ENCODE measurements at regions not wholly inside any gene's neighbourhood (a gene's known extent, or its start where the extent isn't known, plus 50 kb on each side); places are given as distances from the start of the nearest gene placed in this dataset.

DNA sequence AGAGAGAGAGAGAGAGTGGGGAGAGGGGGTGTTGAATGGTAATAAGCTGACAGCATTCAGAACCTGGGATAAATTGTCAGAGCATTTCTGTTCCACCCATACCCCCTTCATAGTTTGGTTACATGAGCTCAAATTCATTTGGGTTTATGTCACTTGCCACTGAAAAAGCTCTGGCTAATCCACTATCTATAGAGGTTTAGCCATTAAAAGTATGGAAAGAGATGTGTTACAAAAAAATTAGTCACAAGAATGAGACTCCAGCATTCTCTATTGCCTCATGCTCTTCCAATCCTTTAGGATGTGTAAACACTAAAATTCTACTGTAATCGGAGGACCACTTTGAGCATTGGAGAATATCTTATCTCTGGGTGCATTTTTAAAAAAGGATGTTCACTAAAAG is 297.6 kb upstream of the TCF21 start:
- Histone ChIP-seq H3K9ac (replicated peaks; ENCODE audit: extremely low read depth, insufficient read depth, low read length) (no peak overlapping the region), H3K27me3 (ENCODE audit: control insufficient read depth in 2 of 2, insufficient read depth in 2 of 2, low read length in 2 of 2) (no peaks in the 10 kb centered on the region), H3K4me1 (ENCODE audit: control insufficient read depth, extremely low read depth, insufficient read depth, low read length) (no peaks in the 10 kb centered on the region), H3K27ac (ENCODE audit: insufficient read depth, low read depth, low read length) (no peak overlapping the region), H3K79me2 (ENCODE audit: control insufficient read depth, insufficient read depth, low read length) (no peaks in the 10 kb centered on the region), H3K9me1 (replicated peaks; ENCODE audit: control insufficient read depth, extremely low read depth, insufficient read depth, low read length) (no peaks in the 10 kb centered on the region), H4K20me1 (replicated peaks; ENCODE audit: control insufficient read depth, extremely low read depth, insufficient read depth, low read length) (no peaks in the 10 kb centered on the region), H3K9me3 (replicated peaks; ENCODE audit: control insufficient read depth, insufficient read depth, low read length) (no peaks in the 10 kb centered on the region), H3K4me2 (ENCODE audit: insufficient read depth, low read length) (no peak overlapping the region), H3K36me3 (ENCODE audit: control insufficient read depth in 2 of 2, extremely low read depth in 1 of 2, insufficient read depth in 2 of 2, low read length in 2 of 2) (no peaks in the 10 kb centered on the region), H3K4me3 (replicated peaks in 1 of 3; ENCODE audit: insufficient read depth in 1 of 3, low read depth in 1 of 3, low read length in 3 of 3) (no peak overlapping the region), H2AFZ (ENCODE audit: low read depth, low read length) (no peak overlapping the region)
- DNase-seq (ENCODE audit: low read depth, low spot score) (no peak), FAIRE-seq (no peak)
- TF ChIP-seq JUN (IDR thresholded peaks at IDR 0.05; ENCODE audit: borderline replicate concordance, insufficient read depth, insufficient read length, low read depth) (no peak), GATA2 (IDR thresholded peaks at IDR 0.05; ENCODE audit: insufficient read depth, insufficient read length, low read depth, low read length) (no peak)
- dilution Hi-C loops (cut with MboI; ENCODE audit: extremely low pct_ligation_motif_present, low sequenced_read_pairs) = no loop called here
- ChIA-PET POLR2A (no interaction called here), CTCF (interaction anchor here (1.2 kb wide), 1 partner anchor 230 kb away, joined by 3 read pairs; no protein-coding TSS in a partner anchor)
- intact Hi-C loops (cut with micrococcal nuclease) = no loop called here
- BruUV-seq (replicated peaks) = no TSS peak

- Histone ChIP-seq H3K9ac (replicated peaks; ENCODE audit: extremely low read depth, insufficient read depth, low read length) (no peak overlapping the region), H2AFZ (ENCODE audit: low read depth, low read length) (no peak overlapping the region), H3K9me1 (replicated peaks; ENCODE audit: control insufficient read depth, extremely low read depth, insufficient read depth, low read length) (no peaks in the 10 kb centered on the region), H3K27ac (ENCODE audit: insufficient read depth, low read depth, low read length) (no peak overlapping the region), H3K4me2 (ENCODE audit: insufficient read depth, low read length) (no peak overlapping the region), H3K4me3 (replicated peaks in 1 of 3; ENCODE audit: insufficient read depth in 1 of 3, low read depth in 1 of 3, low read length in 3 of 3) (no peak overlapping the region), H3K36me3 (ENCODE audit: control insufficient read depth in 2 of 2, extremely low read depth in 1 of 2, insufficient read depth in 2 of 2, low read length in 2 of 2) (no peaks in the 10 kb centered on the region), H3K9me3 (replicated peaks; ENCODE audit: control insufficient read depth, insufficient read depth, low read length) (no peaks in the 10 kb centered on the region), H3K79me2 (ENCODE audit: control insufficient read depth, insufficient read depth, low read length) (no peaks in the 10 kb centered on the region), H4K20me1 (replicated peaks; ENCODE audit: control insufficient read depth, extremely low read depth, insufficient read depth, low read length) (no peaks in the 10 kb centered on the region), H3K4me1 (ENCODE audit: control insufficient read depth, extremely low read depth, insufficient read depth, low read length) (no peaks in the 10 kb centered on the region), H3K27me3 (ENCODE audit: control insufficient read depth in 2 of 2, insufficient read depth in 2 of 2, low read length in 2 of 2) (no peaks in the 10 kb centered on the region)
- POLR2A ChIA-PET = no interaction called here
- CTCF ChIA-PET = interaction anchor here (0.8 to 2.0 kb wide), 2 partner anchors 25 to 329 kb away, joined by 4 to 6 read pairs; no protein-coding TSS in a partner anchor
- TF ChIP-seq POLR2A (IDR thresholded peaks at IDR 0.05; ENCODE audit: low read depth, low read length) (no peak), MYC (IDR thresholded peaks at IDR 0.05; ENCODE audit: low read depth, low read length) (no peak), EZH2 (IDR thresholded peaks at IDR 0.05; ENCODE audit: borderline replicate concordance, low read depth, low read length, severe bottlenecking) (no peak), JUN (IDR thresholded peaks at IDR 0.05; ENCODE audit: borderline replicate concordance, insufficient read depth, insufficient read length, low read depth) (no peak), FOS (IDR thresholded peaks at IDR 0.05; ENCODE audit: borderline replicate concordance, insufficient read depth, low read length) (no peak), POLR2AphosphoS5 (IDR thresholded peaks at IDR 0.05; ENCODE audit: insufficient read depth, low read depth, low read length) (no peak), GATA2 (IDR thresholded peaks at IDR 0.05; ENCODE audit: insufficient read depth, insufficient read length, low read depth, low read length) (no peak)
- TF ChIP-seq, protein P1, sequence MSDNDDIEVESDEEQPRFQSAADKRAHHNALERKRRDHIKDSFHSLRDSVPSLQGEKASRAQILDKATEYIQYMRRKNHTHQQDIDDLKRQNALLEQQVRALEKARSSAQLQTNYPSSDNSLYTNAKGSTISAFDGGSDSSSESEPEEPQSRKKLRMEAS (IDR thresholded peaks at IDR 0.05; ENCODE audit: insufficient read depth, insufficient read length) = no peak
- TF ChIP-seq, protein P2, sequence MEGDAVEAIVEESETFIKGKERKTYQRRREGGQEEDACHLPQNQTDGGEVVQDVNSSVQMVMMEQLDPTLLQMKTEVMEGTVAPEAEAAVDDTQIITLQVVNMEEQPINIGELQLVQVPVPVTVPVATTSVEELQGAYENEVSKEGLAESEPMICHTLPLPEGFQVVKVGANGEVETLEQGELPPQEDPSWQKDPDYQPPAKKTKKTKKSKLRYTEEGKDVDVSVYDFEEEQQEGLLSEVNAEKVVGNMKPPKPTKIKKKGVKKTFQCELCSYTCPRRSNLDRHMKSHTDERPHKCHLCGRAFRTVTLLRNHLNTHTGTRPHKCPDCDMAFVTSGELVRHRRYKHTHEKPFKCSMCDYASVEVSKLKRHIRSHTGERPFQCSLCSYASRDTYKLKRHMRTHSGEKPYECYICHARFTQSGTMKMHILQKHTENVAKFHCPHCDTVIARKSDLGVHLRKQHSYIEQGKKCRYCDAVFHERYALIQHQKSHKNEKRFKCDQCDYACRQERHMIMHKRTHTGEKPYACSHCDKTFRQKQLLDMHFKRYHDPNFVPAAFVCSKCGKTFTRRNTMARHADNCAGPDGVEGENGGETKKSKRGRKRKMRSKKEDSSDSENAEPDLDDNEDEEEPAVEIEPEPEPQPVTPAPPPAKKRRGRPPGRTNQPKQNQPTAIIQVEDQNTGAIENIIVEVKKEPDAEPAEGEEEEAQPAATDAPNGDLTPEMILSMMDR (IDR thresholded peaks at IDR 0.05; ENCODE audit: extremely low read depth in 1 of 2, insufficient read depth in 1 of 2, low read depth in 1 of 2, low read length in 2 of 2) = no peak
- DNase-seq (ENCODE audit: low read depth, low spot score) (no peak), FAIRE-seq (no peak)
- dilution Hi-C loops (cut with MboI; ENCODE audit: extremely low pct_ligation_motif_present, low sequenced_read_pairs) (no loop called here), intact Hi-C loops (cut with micrococcal nuclease) (no loop called here)
- BruUV-seq (replicated peaks) = no TSS peak
Observed at GRCh38 chr6:133594652-133595110, 294.2 kb upstream of the TCF21 start.
